HG02973 (cell line): ENCODE measurements at regions not wholly inside any gene's neighbourhood (a gene's known extent, or its start where the extent isn't known, plus 50 kb on each side); places are given as distances from the start of the nearest gene placed in this dataset.

ENCODE experiments used
- ATAC-seq: cut with Tn5 transposase; IDR thresholded peaks from one replicate; pipeline ENCODE4 v1.9.1; 2021; ENCODE audit warnings: moderate library complexity; ENCODE audit not compliant: unreplicated experiment

- no peak for ATAC-seq
Measured at GRCh38 chr3:73772076-73772886, 147.5 kb upstream of the PDZRN3 start.

DNA sequence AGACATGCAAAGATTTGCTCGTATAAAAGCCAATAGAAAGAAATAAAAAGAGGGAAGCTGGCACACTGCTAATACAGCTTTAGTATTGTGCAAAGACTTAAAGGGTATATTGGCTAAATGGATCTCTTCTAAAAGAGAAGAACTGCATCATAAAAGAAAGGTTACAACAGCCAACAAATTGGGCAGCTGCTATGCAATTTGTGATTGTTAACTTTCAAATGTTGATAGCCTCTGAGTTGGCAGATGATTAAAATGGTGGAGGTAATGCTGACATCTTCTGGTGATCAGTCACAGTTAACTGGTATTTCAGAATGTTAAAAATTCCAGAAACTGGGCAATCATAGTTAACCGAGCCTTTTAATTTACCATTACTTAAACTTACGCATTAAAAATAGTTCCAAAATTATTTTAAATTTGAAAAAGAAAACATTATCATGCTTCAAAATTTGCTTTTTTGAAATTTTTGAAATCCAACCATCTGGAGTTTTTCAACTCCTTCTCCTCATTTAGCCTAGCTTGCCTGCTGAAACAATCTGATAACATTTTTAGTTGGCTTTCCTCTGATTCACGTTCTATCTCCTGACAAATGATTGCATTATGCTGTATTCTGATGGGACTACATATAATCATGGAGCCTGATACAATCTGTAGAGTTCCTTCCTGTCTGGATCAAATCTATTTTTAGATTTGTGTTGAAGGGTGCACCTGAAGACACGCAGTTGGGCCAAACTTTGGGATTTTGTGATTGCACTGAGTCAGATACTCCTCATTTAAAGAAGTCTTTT is 144.0 kb upstream of the PDZRN3 start:
- ATAC-seq, result no peak

DNA sequence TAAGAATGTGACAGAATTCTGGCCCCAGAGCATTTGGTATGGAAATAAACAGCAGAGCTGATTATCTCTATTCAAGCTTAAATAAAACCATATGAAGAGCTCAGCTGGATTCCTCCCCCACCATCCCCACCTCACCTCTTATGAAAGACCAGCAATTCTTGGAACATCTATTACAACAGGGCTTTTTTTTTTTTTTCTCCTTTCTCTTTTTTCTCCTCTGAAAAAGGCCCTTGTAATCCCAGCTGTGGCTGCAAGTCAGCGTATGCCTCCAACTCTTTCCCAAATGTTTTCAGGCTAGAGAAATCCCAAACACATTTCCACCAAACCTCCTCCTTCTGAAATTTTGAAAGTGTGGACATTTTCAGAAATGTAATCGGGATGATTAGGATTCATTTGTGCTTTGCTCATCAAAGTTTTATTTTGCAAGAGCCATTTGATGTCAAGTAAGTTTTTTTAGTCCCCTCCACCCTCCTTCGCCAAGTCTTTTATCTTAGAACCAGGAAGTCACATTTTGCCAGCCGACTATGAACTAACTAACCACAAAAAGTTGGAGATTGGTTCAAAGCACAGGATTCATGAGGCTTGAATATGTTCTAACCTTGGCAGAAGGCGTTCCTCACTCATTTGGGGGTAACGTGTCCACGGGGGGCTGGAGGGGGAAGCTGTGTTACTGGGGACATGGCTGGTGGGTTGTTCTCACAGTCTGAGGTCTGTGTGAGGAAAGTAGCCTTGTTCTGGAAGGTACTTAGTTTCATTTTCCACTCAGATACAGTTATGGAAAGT is 142.0 kb upstream of the PDZRN3 start:
- ATAC-seq, result no peak

DNA sequence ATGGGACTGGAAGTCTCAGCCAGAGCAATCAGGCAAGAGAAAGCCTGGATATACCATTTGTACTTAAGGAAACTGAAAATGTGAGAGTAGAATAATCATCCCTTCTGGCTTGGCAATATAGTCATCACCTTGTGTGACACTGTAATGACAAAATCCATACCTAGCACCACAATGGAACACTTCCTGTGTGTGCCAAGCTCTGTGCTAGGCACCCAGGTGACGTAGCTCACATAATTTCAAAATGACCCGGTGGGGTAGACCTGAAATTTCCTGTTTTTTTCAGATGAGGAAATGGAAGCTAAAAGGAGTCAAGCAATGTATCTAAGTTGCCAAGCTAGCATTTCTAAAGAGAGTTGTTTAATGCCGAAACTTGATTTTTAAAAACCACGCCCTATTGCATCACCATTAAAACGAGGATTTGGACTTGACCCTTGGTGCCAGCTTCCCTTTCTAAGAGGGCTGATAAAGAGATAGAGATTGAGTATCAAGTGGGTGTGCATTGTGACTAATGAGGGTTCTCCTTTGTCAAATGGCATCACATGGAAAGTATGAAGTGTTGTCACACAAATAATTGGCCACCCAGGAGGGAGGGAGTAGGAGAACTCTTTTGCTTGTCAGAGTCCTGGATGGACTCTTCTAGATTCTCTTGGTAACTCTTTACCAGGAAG is 141.3 kb upstream of the PDZRN3 start:
- no peak for ATAC-seq

DNA sequence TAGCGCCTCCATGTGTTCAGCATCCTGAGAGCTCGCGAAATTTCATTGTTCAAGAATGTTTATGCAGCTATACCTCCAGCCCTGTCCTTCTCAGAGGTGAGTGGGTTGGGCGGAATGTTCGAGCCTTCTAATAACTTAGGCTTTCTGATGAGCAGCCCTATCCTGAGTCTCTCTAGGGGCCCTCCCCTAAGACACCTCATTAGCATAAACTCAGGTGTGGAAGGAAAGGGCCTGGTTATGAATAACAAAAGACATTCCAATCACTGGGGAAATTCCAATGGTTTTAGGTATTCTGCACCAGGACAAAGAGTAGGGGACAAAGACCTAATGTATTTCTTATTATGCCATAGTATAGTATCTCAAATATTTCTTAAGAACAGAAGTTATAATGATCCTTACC is 138.1 kb upstream of the PDZRN3 start:
- ATAC-seq, result no peak

- ATAC-seq, result no peak
Measured at GRCh38 chr3:73759297-73759711, 134.6 kb upstream of the PDZRN3 start.

GRCh38 chr3:73757536-73757935 is 132.8 kb upstream of the PDZRN3 start:
- ATAC-seq, result no peak

DNA sequence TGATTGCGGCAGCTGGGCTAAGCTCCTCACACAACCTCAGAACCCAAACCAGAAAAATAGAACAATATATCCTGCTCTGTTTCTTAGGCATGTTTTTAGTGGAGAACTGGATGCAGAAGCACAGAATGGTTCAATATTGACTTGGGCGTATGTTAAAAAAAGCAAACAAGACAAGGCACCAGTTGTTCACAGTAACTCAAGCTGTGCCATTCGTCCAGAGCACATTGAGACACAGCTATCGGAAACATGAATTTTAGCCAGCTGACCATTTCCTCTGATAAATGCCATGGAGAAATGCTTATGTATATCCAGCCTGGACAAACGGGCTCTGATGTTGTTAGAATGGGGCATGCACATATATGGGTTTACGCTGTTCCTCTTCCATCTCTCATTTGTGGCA is 129.2 kb upstream of the PDZRN3 start:
- ATAC-seq, result no peak

- ATAC-seq, result no peak
Measured at GRCh38 chr3:73752338-73752737, 127.6 kb upstream of the PDZRN3 start.

- no peak for ATAC-seq
Measured at GRCh38 chr3:73746623-73747022, 121.9 kb upstream of the PDZRN3 start.

DNA sequence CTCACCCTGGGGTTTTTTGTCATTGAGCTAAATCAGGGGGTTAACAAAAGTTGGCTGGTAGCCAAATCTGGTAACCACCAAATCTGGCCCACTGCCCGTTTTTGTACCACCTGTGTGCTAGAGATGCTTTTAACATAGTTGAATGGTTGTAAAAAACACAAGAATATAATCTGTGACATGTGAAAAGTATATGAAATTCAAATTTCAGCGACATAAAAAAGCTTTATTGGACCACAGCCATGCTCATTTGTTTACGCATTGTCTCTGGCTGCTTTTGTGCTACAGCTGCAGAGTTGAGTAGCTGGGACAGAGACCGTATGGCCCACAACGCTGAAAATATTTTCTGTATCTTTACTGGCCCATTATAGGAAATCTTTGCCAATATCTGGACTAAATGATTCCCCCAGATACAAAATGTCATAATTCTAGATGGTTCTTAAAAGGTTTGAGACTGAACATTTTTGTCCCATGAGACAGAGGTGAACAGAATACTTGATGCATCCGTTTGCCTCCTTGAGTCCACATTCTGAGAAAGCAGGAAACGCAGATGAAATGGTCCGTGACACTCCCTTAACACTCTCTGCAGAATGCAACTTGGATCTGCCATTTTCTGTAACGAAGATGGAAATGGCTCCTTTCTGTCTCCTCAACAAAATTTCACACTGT is 120.9 kb upstream of the PDZRN3 start:
- ATAC-seq, result no peak

DNA sequence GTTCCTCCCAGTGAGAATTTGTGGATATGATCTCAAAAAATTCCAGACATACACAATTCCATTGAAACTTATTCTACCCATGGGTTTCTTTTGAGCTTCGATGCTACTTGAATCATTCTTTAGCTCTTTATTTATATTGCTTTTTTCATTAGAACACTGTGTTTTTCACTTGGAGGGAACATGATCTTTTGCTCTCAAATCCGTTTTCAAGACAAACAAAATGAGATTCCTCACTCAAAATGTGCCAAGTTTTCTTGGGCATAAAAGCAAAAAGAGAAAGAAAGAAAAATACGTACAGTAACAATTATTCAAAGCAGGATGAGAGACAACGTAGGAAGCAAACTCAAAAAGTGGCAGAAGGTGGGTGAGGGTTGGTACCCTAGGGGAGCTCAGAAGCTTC is 118.8 kb upstream of the PDZRN3 start:
- ATAC-seq, result no peak

DNA sequence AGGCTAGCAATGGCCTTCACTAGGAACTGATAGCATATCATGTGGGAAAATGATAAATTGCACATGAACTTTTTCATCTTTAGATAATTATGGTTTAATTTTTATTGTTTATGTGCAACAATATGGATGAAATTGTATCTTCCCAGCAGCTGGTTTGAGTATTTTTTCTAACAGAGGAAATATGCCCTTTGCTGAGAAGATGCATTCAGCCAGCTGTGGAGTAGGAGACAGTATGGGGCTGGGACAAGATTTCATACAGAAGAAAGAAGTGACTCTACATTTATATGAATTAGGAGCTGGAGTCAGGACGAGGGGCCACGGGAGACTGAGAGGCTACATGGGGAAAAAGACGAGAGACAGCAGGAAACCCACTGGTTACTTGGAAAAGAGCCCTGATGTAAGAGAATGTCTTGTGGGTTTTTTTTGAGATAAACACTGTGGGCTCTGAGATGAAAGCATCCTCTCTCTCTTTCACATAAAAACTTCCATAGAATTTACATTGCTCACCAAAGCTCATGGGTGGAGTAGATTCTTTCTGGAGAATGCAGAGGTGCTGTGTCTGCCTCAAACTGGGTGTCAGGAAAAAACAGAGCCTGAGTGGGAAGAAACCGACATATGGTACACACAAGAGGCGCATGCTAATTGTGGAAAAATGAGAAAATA is 115.2 kb upstream of the PDZRN3 start:
- no peak for ATAC-seq

DNA sequence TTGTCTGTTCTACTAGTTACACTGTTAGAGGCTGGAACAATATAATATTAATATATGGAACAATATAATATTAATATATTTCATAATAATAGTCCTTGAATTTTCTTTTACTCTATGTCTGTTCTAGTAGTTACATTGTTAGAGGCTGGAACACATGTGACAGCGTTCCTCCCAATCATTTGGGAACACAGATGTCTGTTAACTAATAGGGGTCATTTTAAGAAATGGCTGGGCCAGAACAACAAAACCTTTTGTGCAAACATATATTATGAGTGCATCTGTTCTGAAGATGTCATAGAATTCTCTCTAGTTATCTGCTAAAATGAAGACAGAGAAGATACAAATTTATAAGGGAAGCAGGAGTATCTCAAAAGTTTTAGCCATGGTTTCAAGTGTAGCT is 114.0 kb upstream of the PDZRN3 start:
- ATAC-seq, result no peak

- no peak for ATAC-seq
Measured at GRCh38 chr3:73734211-73735089, 109.7 kb upstream of the PDZRN3 start.

DNA sequence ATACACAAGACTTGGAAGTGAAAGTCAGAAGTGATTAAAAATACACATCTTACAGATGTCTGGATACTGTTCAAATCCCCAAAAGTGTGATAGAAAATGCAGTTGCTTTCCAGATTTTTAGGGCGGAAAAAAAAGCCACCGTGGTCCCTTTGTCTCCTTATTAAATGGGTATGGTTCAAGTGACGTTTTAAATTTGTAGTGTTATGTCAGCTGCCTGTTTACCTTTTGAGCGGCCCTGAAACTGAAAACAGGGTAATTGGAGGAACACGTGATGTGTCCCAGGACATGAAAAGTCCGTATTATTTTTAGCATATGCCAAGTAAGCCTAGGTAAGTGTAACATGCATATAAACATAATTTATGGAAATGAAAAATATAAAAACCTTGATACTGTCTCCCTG is 109.0 kb upstream of the PDZRN3 start:
- no peak for ATAC-seq

- no peak for ATAC-seq
Measured at GRCh38 chr3:73729969-73730440, 105.3 kb upstream of the PDZRN3 start.

GRCh38 chr3:73727854-73728253 is 103.1 kb upstream of the PDZRN3 start:
- ATAC-seq, result no peak
